ENCODE measurements at regions not wholly inside any gene's neighbourhood (a gene's known extent, or its start where the extent isn't known, plus 50 kb on each side); places are given as distances from the start of the nearest gene placed in this dataset.

- TF ChIP-seq CTCF (conservative IDR thresholded peaks at IDR 0.05; ENCODE audit: low read depth in 2 of 2) (no peak), EZH2 (IDR thresholded peaks at IDR 0.05; ENCODE audit: low read depth, unreplicated experiment) (no peak), REST (IDR thresholded peaks at IDR 0.05; ENCODE audit: unreplicated experiment) (no peak), EZH2phosphoT487 (IDR thresholded peaks at IDR 0.05; ENCODE audit: unreplicated experiment) (no peak), ETS1 (IDR thresholded peaks at IDR 0.05) (no peak), NANOG (IDR thresholded peaks at IDR 0.05; ENCODE audit: borderline replicate concordance) (no peak)
Observed at GRCh38 chr14:83269583-83269982, 1735.9 kb upstream of the SEL1L start.

Measured in GM23338 (cell line).